ENCODE measurements at regions not wholly inside any gene's neighbourhood (a gene's known extent, or its start where the extent isn't known, plus 50 kb on each side); places are given as distances from the start of the nearest gene placed in this dataset.

GRCh38 chr2:196434217-196434616 lies 205.3 kb upstream of the CCDC150 start:
- Histone ChIP-seq H3K27me3 (ENCODE audit: control insufficient read depth, insufficient read depth, low read length) (no peaks in the 10 kb centered on the region), H3K9ac (ENCODE audit: low read depth, low read length) (no peak overlapping the region), H3K4me1 (ENCODE audit: control insufficient read depth, insufficient read depth, low read length) (no peaks in the 10 kb centered on the region), H3K4me2 (ENCODE audit: low read length) (no peak overlapping the region), H3K9me3 (replicated peaks; ENCODE audit: low read length) (no peaks in the 10 kb centered on the region), H3K36me3 (ENCODE audit: insufficient read depth, low read length) (no peaks in the 10 kb centered on the region), H3K4me3 (ENCODE audit: low read length) (no peak overlapping the region)

- Histone ChIP-seq H3K4me3 (ENCODE audit: low read length) (no peak overlapping the region), H3K9ac (ENCODE audit: low read depth, low read length) (no peak overlapping the region), H3K4me2 (ENCODE audit: low read length) (no peak overlapping the region), H3K27me3 (ENCODE audit: control insufficient read depth, insufficient read depth, low read length) (no peaks in the 10 kb centered on the region), H3K9me3 (replicated peaks; ENCODE audit: low read length) (no peaks in the 10 kb centered on the region), H3K36me3 (ENCODE audit: insufficient read depth, low read length) (no peaks in the 10 kb centered on the region), H3K4me1 (ENCODE audit: control insufficient read depth, insufficient read depth, low read length) (no peaks in the 10 kb centered on the region)
These were observed 204.3 kb upstream of the CCDC150 start for GRCh38 chr2:196435189-196435588.

- Histone ChIP-seq H3K27me3 (ENCODE audit: control insufficient read depth, insufficient read depth, low read length) (no peaks in the 10 kb centered on the region), H3K4me1 (ENCODE audit: control insufficient read depth, insufficient read depth, low read length) (no peaks in the 10 kb centered on the region), H3K4me3 (ENCODE audit: low read length) (no peak overlapping the region), H3K4me2 (ENCODE audit: low read length) (no peak overlapping the region), H3K36me3 (ENCODE audit: insufficient read depth, low read length) (no peaks in the 10 kb centered on the region), H3K9ac (ENCODE audit: low read depth, low read length) (no peak overlapping the region), H3K9me3 (replicated peaks; ENCODE audit: low read length) (no peaks in the 10 kb centered on the region)
These were observed 201.9 kb upstream of the CCDC150 start for GRCh38 chr2:196437626-196438025.

- Histone ChIP-seq H3K27me3 (ENCODE audit: control insufficient read depth, insufficient read depth, low read length) (no peaks in the 10 kb centered on the region), H3K4me2 (ENCODE audit: low read length) (no peak overlapping the region), H3K4me1 (ENCODE audit: control insufficient read depth, insufficient read depth, low read length) (no peaks in the 10 kb centered on the region), H3K36me3 (ENCODE audit: insufficient read depth, low read length) (no peaks in the 10 kb centered on the region), H3K9ac (ENCODE audit: low read depth, low read length) (no peak overlapping the region), H3K9me3 (replicated peaks; ENCODE audit: low read length) (no peaks in the 10 kb centered on the region), H3K4me3 (ENCODE audit: low read length) (no peak overlapping the region)
These were observed 199.8 kb upstream of the CCDC150 start for GRCh38 chr2:196439760-196440159.

- H3K4me2 ChIP-seq (ENCODE audit: low read length): no peak overlapping the region
- no peaks in the 10 kb centered on the region for H3K9me3 ChIP-seq (replicated peaks; ENCODE audit: low read length)
- H3K9ac ChIP-seq (ENCODE audit: low read depth, low read length): no peak overlapping the region
- H3K4me1 ChIP-seq (ENCODE audit: control insufficient read depth, insufficient read depth, low read length): no peaks in the 10 kb centered on the region
- no peaks in the 10 kb centered on the region for H3K27me3 ChIP-seq (ENCODE audit: control insufficient read depth, insufficient read depth, low read length)
- H3K4me3 ChIP-seq (ENCODE audit: low read length): no peak overlapping the region
- H3K36me3 ChIP-seq (ENCODE audit: insufficient read depth, low read length): no peaks in the 10 kb centered on the region
These were observed 199.1 kb upstream of the CCDC150 start for GRCh38 chr2:196440413-196440812.

- Histone ChIP-seq H3K36me3 (ENCODE audit: insufficient read depth, low read length) (no peaks in the 10 kb centered on the region), H3K4me2 (ENCODE audit: low read length) (no peak overlapping the region), H3K27me3 (ENCODE audit: control insufficient read depth, insufficient read depth, low read length) (no peaks in the 10 kb centered on the region)
These were observed 198.0 kb upstream of the CCDC150 start for GRCh38 chr2:196441527-196441926.

GRCh38 chr2:196442211-196442610 lies 197.3 kb upstream of the CCDC150 start:
- H3K36me3 ChIP-seq (ENCODE audit: insufficient read depth, low read length): no peaks in the 10 kb centered on the region
- H3K9ac ChIP-seq (ENCODE audit: low read depth, low read length): no peak overlapping the region
- H3K4me1 ChIP-seq (ENCODE audit: control insufficient read depth, insufficient read depth, low read length): no peaks in the 10 kb centered on the region
- no peaks in the 10 kb centered on the region for H3K27me3 ChIP-seq (ENCODE audit: control insufficient read depth, insufficient read depth, low read length)
- H3K4me3 ChIP-seq (ENCODE audit: low read length): no peak overlapping the region
- no peaks in the 10 kb centered on the region for H3K9me3 ChIP-seq (replicated peaks; ENCODE audit: low read length)
- H3K4me2 ChIP-seq (ENCODE audit: low read length): no peak overlapping the region

More at GRCh38 chr2:196441527-196441926, 198.0 kb upstream of the CCDC150 start:
- no peaks in the 10 kb centered on the region for H3K9me3 ChIP-seq (replicated peaks; ENCODE audit: low read length)
- H3K4me3 ChIP-seq (ENCODE audit: low read length): no peak overlapping the region
- no peaks in the 10 kb centered on the region for H3K4me1 ChIP-seq (ENCODE audit: control insufficient read depth, insufficient read depth, low read length)
- H3K9ac ChIP-seq (ENCODE audit: low read depth, low read length): no peak overlapping the region

- H3K4me1 ChIP-seq (ENCODE audit: control insufficient read depth, insufficient read depth, low read length): no peaks in the 10 kb centered on the region
- no peak overlapping the region for H3K4me2 ChIP-seq (ENCODE audit: low read length)
- no peaks in the 10 kb centered on the region for H3K9me3 ChIP-seq (replicated peaks; ENCODE audit: low read length)
- H3K36me3 ChIP-seq (ENCODE audit: insufficient read depth, low read length): no peaks in the 10 kb centered on the region
- H3K9ac ChIP-seq (ENCODE audit: low read depth, low read length): no peak overlapping the region
- H3K27me3 ChIP-seq (ENCODE audit: control insufficient read depth, insufficient read depth, low read length): no peaks in the 10 kb centered on the region
- H3K4me3 ChIP-seq (ENCODE audit: low read length): no peak overlapping the region
These were observed 195.1 kb upstream of the CCDC150 start for GRCh38 chr2:196444442-196444841.

- H3K4me1 ChIP-seq (ENCODE audit: control insufficient read depth, insufficient read depth, low read length): no peaks in the 10 kb centered on the region
- H3K27me3 ChIP-seq (ENCODE audit: control insufficient read depth, insufficient read depth, low read length): no peaks in the 10 kb centered on the region
- no peak overlapping the region for H3K4me2 ChIP-seq (ENCODE audit: low read length)
- no peak overlapping the region for H3K9ac ChIP-seq (ENCODE audit: low read depth, low read length)
- H3K4me3 ChIP-seq (ENCODE audit: low read length): no peak overlapping the region
- H3K9me3 ChIP-seq (replicated peaks; ENCODE audit: low read length): no peaks in the 10 kb centered on the region
- H3K36me3 ChIP-seq (ENCODE audit: insufficient read depth, low read length): no peaks in the 10 kb centered on the region
These were observed 193.5 kb upstream of the CCDC150 start for GRCh38 chr2:196445991-196446390.

- no peak overlapping the region for H3K9ac ChIP-seq (ENCODE audit: low read depth, low read length)
- H3K4me3 ChIP-seq (ENCODE audit: low read length): no peak overlapping the region
- H3K27me3 ChIP-seq (ENCODE audit: control insufficient read depth, insufficient read depth, low read length): no peaks in the 10 kb centered on the region
- H3K4me1 ChIP-seq (ENCODE audit: control insufficient read depth, insufficient read depth, low read length): no peaks in the 10 kb centered on the region
- no peaks in the 10 kb centered on the region for H3K9me3 ChIP-seq (replicated peaks; ENCODE audit: low read length)
- no peak overlapping the region for H3K4me2 ChIP-seq (ENCODE audit: low read length)
- no peaks in the 10 kb centered on the region for H3K36me3 ChIP-seq (ENCODE audit: insufficient read depth, low read length)
These were observed 191.0 kb upstream of the CCDC150 start for GRCh38 chr2:196448407-196449079.

GRCh38 chr2:196449083-196449482 lies 190.4 kb upstream of the CCDC150 start:
- no peaks in the 10 kb centered on the region for H3K4me1 ChIP-seq (ENCODE audit: control insufficient read depth, insufficient read depth, low read length)
- H3K9me3 ChIP-seq (replicated peaks; ENCODE audit: low read length): no peaks in the 10 kb centered on the region
- H3K36me3 ChIP-seq (ENCODE audit: insufficient read depth, low read length): no peaks in the 10 kb centered on the region
- no peak overlapping the region for H3K9ac ChIP-seq (ENCODE audit: low read depth, low read length)
- H3K27me3 ChIP-seq (ENCODE audit: control insufficient read depth, insufficient read depth, low read length): no peaks in the 10 kb centered on the region
- no peak overlapping the region for H3K4me2 ChIP-seq (ENCODE audit: low read length)
- no peak overlapping the region for H3K4me3 ChIP-seq (ENCODE audit: low read length)

- Histone ChIP-seq H3K9me3 (replicated peaks; ENCODE audit: low read length) (no peaks in the 10 kb centered on the region), H3K9ac (ENCODE audit: low read depth, low read length) (no peak overlapping the region), H3K27me3 (ENCODE audit: control insufficient read depth, insufficient read depth, low read length) (no peaks in the 10 kb centered on the region), H3K4me1 (ENCODE audit: control insufficient read depth, insufficient read depth, low read length) (no peaks in the 10 kb centered on the region), H3K4me3 (ENCODE audit: low read length) (no peak overlapping the region), H3K36me3 (ENCODE audit: insufficient read depth, low read length) (no peaks in the 10 kb centered on the region), H3K4me2 (ENCODE audit: low read length) (no peak overlapping the region)
These were observed 186.8 kb upstream of the CCDC150 start for GRCh38 chr2:196452758-196453157.
